Cardiac muscle cell (in vitro differentiated cells and primary cell): ENCODE measurements at regions not wholly inside any gene's neighbourhood (a gene's known extent, or its start where the extent isn't known, plus 50 kb on each side); places are given as distances from the start of the nearest gene placed in this dataset.

ENCODE experiments used
- DNase-seq, 2 donors: peaks; one replicate each; pipeline versions ENCODE4 v3.0.0 to v3.0.0-alpha.2; 2010 to 2017; ENCODE audit warnings: low read depth in 1 of 2, low spot score in 1 of 2
- H3K27ac ChIP-seq: fragments of 200-600 bp; sonication (generic); 2 replicates; pipeline ENCODE4 v1.5.1; 2016
- H3K27me3 ChIP-seq: fragments of 200-600 bp; sonication (generic); 2 replicates; pipeline ENCODE4 v1.6.0; 2016; ENCODE audit warnings: control low read depth
- H3K36me3 ChIP-seq: fragments of 200-600 bp; sonication (generic); 2 replicates; pipeline ENCODE4 v1.5.1; 2016; ENCODE audit warnings: control low read depth
- H3K4me1 ChIP-seq: fragments of 200-600 bp; sonication (generic); 2 replicates; pipeline ENCODE4 v1.8.1; 2017; ENCODE audit warnings: low read depth, mild to moderate bottlenecking, mixed run types
- H3K4me3 ChIP-seq: fragments of 200-600 bp; sonication (generic); 2 replicates; pipeline ENCODE4 v1.5.1; 2016; ENCODE audit warnings: mild to moderate bottlenecking
- H3K9me3 ChIP-seq: fragments of 200-600 bp; sonication (generic); 2 replicates; pipeline ENCODE4 v1.5.1; 2017; ENCODE audit warnings: low read depth, mild to moderate bottlenecking, control low read depth
- TF ChIP-seq, protein P1 (sequence below): IDR thresholded peaks from 2 replicates; pipeline ENCODE4 v1.5.1; 2012; ENCODE audit warnings: low read depth, mild to moderate bottlenecking, low read length

GRCh38 chrX:55142206-55142918 lies 53.5 kb downstream of the PAGE2 start:
- no peaks in the 10 kb centered on the region for H3K9me3 ChIP-seq
- no peaks in the 10 kb centered on the region for H3K36me3 ChIP-seq
- no peak for DNase-seq
- no peak overlapping the region for H3K4me3 ChIP-seq
- H3K27ac ChIP-seq = peak overlapping the region; percentile 87
- peaks cover 17% of the 10 kb centered on the region for H3K4me1 ChIP-seq
- H3K27me3 ChIP-seq = no peaks in the 10 kb centered on the region
- TF ChIP-seq, protein P1, sequence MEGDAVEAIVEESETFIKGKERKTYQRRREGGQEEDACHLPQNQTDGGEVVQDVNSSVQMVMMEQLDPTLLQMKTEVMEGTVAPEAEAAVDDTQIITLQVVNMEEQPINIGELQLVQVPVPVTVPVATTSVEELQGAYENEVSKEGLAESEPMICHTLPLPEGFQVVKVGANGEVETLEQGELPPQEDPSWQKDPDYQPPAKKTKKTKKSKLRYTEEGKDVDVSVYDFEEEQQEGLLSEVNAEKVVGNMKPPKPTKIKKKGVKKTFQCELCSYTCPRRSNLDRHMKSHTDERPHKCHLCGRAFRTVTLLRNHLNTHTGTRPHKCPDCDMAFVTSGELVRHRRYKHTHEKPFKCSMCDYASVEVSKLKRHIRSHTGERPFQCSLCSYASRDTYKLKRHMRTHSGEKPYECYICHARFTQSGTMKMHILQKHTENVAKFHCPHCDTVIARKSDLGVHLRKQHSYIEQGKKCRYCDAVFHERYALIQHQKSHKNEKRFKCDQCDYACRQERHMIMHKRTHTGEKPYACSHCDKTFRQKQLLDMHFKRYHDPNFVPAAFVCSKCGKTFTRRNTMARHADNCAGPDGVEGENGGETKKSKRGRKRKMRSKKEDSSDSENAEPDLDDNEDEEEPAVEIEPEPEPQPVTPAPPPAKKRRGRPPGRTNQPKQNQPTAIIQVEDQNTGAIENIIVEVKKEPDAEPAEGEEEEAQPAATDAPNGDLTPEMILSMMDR = no peak

GRCh38 chrX:55142919-55143310 lies 54.1 kb downstream of the PAGE2 start:
- TF ChIP-seq, protein P1 = no peak
- Histone ChIP-seq H3K4me3 (no peak overlapping the region), H3K27me3 (no peaks in the 10 kb centered on the region), H3K4me1 (peaks cover 17% of the 10 kb centered on the region), H3K9me3 (no peaks in the 10 kb centered on the region), H3K27ac (peak overlapping the region; percentile 87), H3K36me3 (no peaks in the 10 kb centered on the region)
- DNase-seq = no peak

DNA sequence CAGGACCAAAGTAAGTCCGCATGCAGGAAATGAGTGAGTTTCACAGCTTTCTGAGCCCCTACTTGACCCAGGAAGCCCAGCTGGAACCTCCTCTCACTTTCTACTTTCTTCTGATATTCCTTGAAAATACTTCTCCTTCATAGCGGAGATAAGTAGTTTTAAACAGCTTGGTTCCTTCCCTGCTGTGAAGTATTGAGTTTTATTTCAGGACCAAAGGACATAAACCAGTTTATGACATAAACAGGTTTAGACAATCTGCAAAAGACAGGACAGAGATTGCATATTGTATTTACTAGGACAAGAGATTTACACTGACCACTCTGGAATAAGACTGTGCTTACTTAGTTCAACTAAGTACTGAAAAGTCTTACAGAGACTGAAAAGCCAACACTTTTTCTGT lies 54.8 kb downstream of the PAGE2 start:
- no peaks in the 10 kb centered on the region for H3K9me3 ChIP-seq
- DNase-seq = no peak
- peak overlapping the region; percentile 87 for H3K27ac ChIP-seq

GRCh38 chrX:55144697-55145096 lies 55.9 kb downstream of the PAGE2 start:
- no peak overlapping the region for H3K27ac ChIP-seq
- H3K4me1 ChIP-seq = peaks cover 26% of the 10 kb centered on the region
- TF ChIP-seq, protein P1 = no peak
- H3K27me3 ChIP-seq = no peaks in the 10 kb centered on the region
- no peaks in the 10 kb centered on the region for H3K36me3 ChIP-seq
- no peak overlapping the region for H3K4me3 ChIP-seq
- no peaks in the 10 kb centered on the region for H3K9me3 ChIP-seq
- no peak for DNase-seq

More for the DNA sequence above, 54.8 kb downstream of the PAGE2 start:
- Histone ChIP-seq H3K36me3 (no peaks in the 10 kb centered on the region), H3K27me3 (no peaks in the 10 kb centered on the region), H3K4me1 (peaks cover 17% of the 10 kb centered on the region), H3K4me3 (no peak overlapping the region)
- TF ChIP-seq, protein P1 = no peak

DNA sequence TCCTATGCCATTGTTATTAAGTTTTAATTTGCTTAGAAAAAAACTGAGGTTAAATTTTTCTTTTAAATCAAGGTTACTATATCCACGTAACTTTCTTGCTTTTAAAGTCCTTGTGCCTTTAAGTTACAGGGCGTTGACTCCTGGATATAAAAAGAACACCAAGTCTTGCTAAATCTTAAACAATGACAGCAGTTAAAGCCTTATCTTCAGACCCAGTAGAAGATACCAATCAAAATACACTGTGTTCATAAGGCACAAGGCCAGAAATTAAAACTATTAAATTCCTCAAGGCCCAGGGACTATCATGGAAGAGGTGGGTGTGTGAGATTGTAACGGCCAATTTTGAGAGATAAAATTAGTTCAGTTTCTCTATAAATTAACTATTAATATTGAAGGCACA lies 60.4 kb downstream of the PAGE2 start:
- DNase-seq = peak in 1 of 2 donors; percentile 22
- H3K9me3 ChIP-seq = no peaks in the 10 kb centered on the region
- peak overlapping the region; percentile 75 for H3K27ac ChIP-seq
- no peaks in the 10 kb centered on the region for H3K36me3 ChIP-seq
- TF ChIP-seq, protein P1 = no peak
- H3K4me1 ChIP-seq = peaks cover 19% of the 10 kb centered on the region
- H3K4me3 ChIP-seq = no peak overlapping the region
- no peaks in the 10 kb centered on the region for H3K27me3 ChIP-seq
